H1 (cell line): ENCODE measurements at regions not wholly inside any gene's neighbourhood (a gene's known extent, or its start where the extent isn't known, plus 50 kb on each side); places are given as distances from the start of the nearest gene placed in this dataset.

Experiments
- CTCF ChIA-PET: fragments of 300-600 bp; sonication (Branson Sonifier 250); formaldehyde crosslinking; loops from one replicate; lab custom pipeline; 2021; ENCODE audit not compliant: partially characterized antibody; lab: Charles Lee
- POLR2A ChIA-PET: fragments of 300-600 bp; sonication (Branson Sonifier 250); formaldehyde crosslinking; loops from one replicate; lab custom pipeline; 2021; ENCODE audit warnings: inconsistent platforms; ENCODE audit not compliant: partially characterized antibody; lab: Charles Lee
- DNase-seq, 2 experiments: peaks; one replicate each; pipeline versions ENCODE4 v3.0.0 to v3.0.0-alpha.2; 2010 to 2022; ENCODE audit warnings: low spot score in 2 of 2, low read depth in 1 of 2, mixed read lengths in 1 of 2
- FAIRE-seq: peaks from 2 replicates; lab custom pipeline; 2011; peaks lifted over from hg19 to GRCh38; lab: Jason Lieb, UNC
- H2AFZ ChIP-seq: 2 replicates; pipeline ENCODE4 v1.8.1; 2012; ENCODE audit warnings: low read length, inconsistent platforms
- H2AK5ac ChIP-seq: 2 replicates; pipeline ENCODE4 v1.6.1; 2013; ENCODE audit warnings: low read depth, low read length
- H2BK120ac ChIP-seq: replicated peaks from 2 replicates; pipeline ENCODE3; 2013; ENCODE audit warnings: low read depth, low read length, inconsistent platforms
- H2BK12ac ChIP-seq: 2 replicates; pipeline ENCODE4 v1.6.1; 2013; ENCODE audit warnings: low read depth, low read length
- H2BK15ac ChIP-seq: 2 replicates; pipeline ENCODE4 v1.6.1; 2013; ENCODE audit warnings: low read length
- H2BK20ac ChIP-seq: 2 replicates; pipeline ENCODE4 v1.6.1; 2013; ENCODE audit warnings: low read length
- H2BK5ac ChIP-seq: 2 replicates; pipeline ENCODE4 v1.6.1; 2013; ENCODE audit warnings: low read depth, low read length
- H3K14ac ChIP-seq: 2 replicates; pipeline ENCODE4 v1.6.1; 2013; ENCODE audit warnings: inconsistent platforms; ENCODE audit not compliant: insufficient read length
- H3K18ac ChIP-seq: 2 replicates; pipeline ENCODE4 v1.6.1; 2013; ENCODE audit warnings: low read length; ENCODE audit errors: extremely low read depth
- H3K23ac ChIP-seq: 2 replicates; pipeline ENCODE4 v1.6.1; 2013; ENCODE audit warnings: inconsistent platforms; ENCODE audit not compliant: insufficient read length
- H3K23me2 ChIP-seq: 2 replicates; pipeline ENCODE4 v1.6.1; 2013; ENCODE audit warnings: low read depth, low read length
- H3K27ac ChIP-seq: 2 replicates; pipeline ENCODE4 v1.6.1; 2011; ENCODE audit warnings: low read depth, low read length, inconsistent platforms
- H3K27me3 ChIP-seq, 4 experiments: replicated peaks in 1 of 4; 1 replicate in 1 of 4; 2 replicates in 3 of 4; pipeline versions ENCODE4 v1.6.1 to v1.8.1; 2011 to 2013; ENCODE audit warnings: low read length in 3 of 4, mild to moderate bottlenecking in 3 of 4, inconsistent platforms in 2 of 4, mixed read lengths in 2 of 4, moderate library complexity in 1 of 4; ENCODE audit not compliant: control insufficient read depth in 3 of 4, insufficient read depth in 3 of 4; ENCODE audit errors: extremely low read depth in 1 of 4
- H3K36me3 ChIP-seq, 4 experiments: 2 replicates each; pipeline versions ENCODE4 v1.6.1 to v1.8.1; 2011 to 2013; ENCODE audit warnings: mild to moderate bottlenecking in 4 of 4, low read length in 3 of 4, moderate library complexity in 2 of 4, control low read depth in 1 of 4, inconsistent platforms in 1 of 4; ENCODE audit not compliant: insufficient read depth in 4 of 4, control insufficient read depth in 2 of 4
- H3K4ac ChIP-seq: replicated peaks from 2 replicates; pipeline ENCODE3; 2013; ENCODE audit warnings: low read length, low read depth, mixed read lengths, inconsistent platforms; ENCODE audit not compliant: insufficient read length
- H3K4me1 ChIP-seq, 4 experiments: replicated peaks in 1 of 4; 1 replicate in 1 of 4; 2 replicates in 3 of 4; pipeline versions ENCODE4 v1.6.1 to v1.8.1; 2011 to 2013; ENCODE audit warnings: low read length in 3 of 4, inconsistent platforms in 2 of 4, mixed read lengths in 1 of 4; ENCODE audit not compliant: insufficient read depth in 4 of 4, control insufficient read depth in 3 of 4
- H3K4me2 ChIP-seq, 2 experiments: 2 replicates each; pipeline versions ENCODE4 v1.6.1 to v1.8.1; 2011 to 2013; ENCODE audit warnings: low read depth in 2 of 2, low read length in 2 of 2, control low read depth in 1 of 2, inconsistent platforms in 1 of 2, mild to moderate bottlenecking in 1 of 2; ENCODE audit not compliant: insufficient read depth in 1 of 2
- H3K4me3 ChIP-seq, 4 experiments: fragments of 200-600, 300-600 bp in 1 of 4; sonication (generic), shearing (Covaris generic), sonication (Bioruptor Twin) in 1 of 4; 2 replicates each; pipeline versions ENCODE4 v1.5.1 to v1.8.1; 2011 to 2016; ENCODE audit warnings: low read length in 4 of 4, low read depth in 3 of 4, control low read depth in 2 of 4, inconsistent platforms in 2 of 4, mild to moderate bottlenecking in 2 of 4, mixed read lengths in 1 of 4, moderate library complexity in 1 of 4; ENCODE audit not compliant: insufficient read depth in 2 of 4; ENCODE audit errors: extremely low read depth in 1 of 4
- H3K56ac ChIP-seq: replicated peaks from 2 replicates; pipeline ENCODE3; 2013; ENCODE audit warnings: low read depth, mild to moderate bottlenecking, mixed read lengths, low read length, inconsistent platforms; ENCODE audit not compliant: insufficient read length
- H3K79me1 ChIP-seq: 2 replicates; pipeline ENCODE4 v1.6.1; 2013; ENCODE audit warnings: low read depth, low read length, control low read depth
- H3K79me2 ChIP-seq, 2 experiments: 2 replicates each; pipeline versions ENCODE4 v1.6.1 to v1.8.1; 2012 to 2013; ENCODE audit warnings: low read length in 2 of 2, mild to moderate bottlenecking in 2 of 2, inconsistent platforms in 1 of 2; ENCODE audit not compliant: insufficient read depth in 2 of 2, control insufficient read depth in 1 of 2
- H3K9ac ChIP-seq, 4 experiments: replicated peaks in 1 of 4; 1 replicate in 1 of 4; 2 replicates in 3 of 4; pipeline versions ENCODE4 v1.6.1 to v1.8.1; 2011 to 2013; ENCODE audit warnings: low read depth in 3 of 4, low read length in 3 of 4, control low read depth in 2 of 4, mild to moderate bottlenecking in 2 of 4, moderate library complexity in 2 of 4, inconsistent platforms in 1 of 4; ENCODE audit errors: extremely low read depth in 1 of 4
- H3K9me3 ChIP-seq, 2 experiments: 2 replicates each; pipeline versions ENCODE4 v1.6.1 to v1.8.1; 2012 to 2013; ENCODE audit warnings: mild to moderate bottlenecking in 2 of 2, moderate library complexity in 2 of 2, control low read depth in 1 of 2, inconsistent platforms in 1 of 2, low read depth in 1 of 2, low read length in 1 of 2, mixed read lengths in 1 of 2; ENCODE audit not compliant: insufficient read depth in 2 of 2
- H4K20me1 ChIP-seq, 2 experiments: replicated peaks in 1 of 2; 2 replicates each; pipeline versions ENCODE3 to v1.8.1; 2011 to 2013; ENCODE audit warnings: inconsistent platforms in 2 of 2, low read length in 2 of 2, mild to moderate bottlenecking in 1 of 2; ENCODE audit not compliant: insufficient read depth in 2 of 2, control insufficient read depth in 1 of 2
- H4K5ac ChIP-seq: 2 replicates; pipeline ENCODE4 v1.6.1; 2013; ENCODE audit warnings: low read length, low read depth, mixed read lengths, inconsistent platforms; ENCODE audit not compliant: insufficient read length
- H4K8ac ChIP-seq: 2 replicates; pipeline ENCODE4 v1.8.0; 2013; ENCODE audit warnings: mild to moderate bottlenecking, moderate library complexity, low read length, inconsistent platforms; ENCODE audit not compliant: insufficient read depth; ENCODE audit errors: extremely low read depth
- H4K91ac ChIP-seq: replicated peaks from 2 replicates; pipeline ENCODE3; 2013; ENCODE audit warnings: low read length, mixed read lengths, inconsistent platforms; ENCODE audit not compliant: insufficient read length
- GTF2F1 ChIP-seq: IDR thresholded peaks from 2 replicates; pipeline ENCODE4 v1.6.1; 2012; ENCODE audit warnings: low read depth, low read length, improper control_type of control experiment, borderline replicate concordance
- JUN ChIP-seq: IDR thresholded peaks from 2 replicates; pipeline ENCODE4 v1.6.1; 2011; ENCODE audit warnings: low read depth, mild to moderate bottlenecking, improper control_type of control experiment, low read length
- POU5F1 ChIP-seq: IDR thresholded peaks from 2 replicates; pipeline ENCODE4 v1.6.1; 2011; ENCODE audit warnings: low read depth, mild to moderate bottlenecking, low read length, moderate library complexity
- RAD21 ChIP-seq, 2 experiments: IDR thresholded peaks in 1 of 2; conservative IDR thresholded peaks in 1 of 2; 2 replicates each; pipeline ENCODE4 v1.6.1; 2011; ENCODE audit warnings: low read depth in 2 of 2, low read length in 2 of 2, improper control_type of control experiment in 1 of 2, inconsistent platforms in 1 of 2, mild to moderate bottlenecking in 1 of 2, moderate library complexity in 1 of 2
- RXRA ChIP-seq: IDR thresholded peaks from 2 replicates; pipeline ENCODE4 v1.6.1; 2011; ENCODE audit warnings: low read depth, mild to moderate bottlenecking, low read length, moderate library complexity; ENCODE audit not compliant: insufficient read depth
- SIX5 ChIP-seq: IDR thresholded peaks from 2 replicates; pipeline ENCODE4 v1.6.1; 2011; ENCODE audit warnings: mild to moderate bottlenecking, low read depth, low read length
- SUZ12 ChIP-seq: fragments of 200-600 bp; sonication (generic); IDR thresholded peaks from 2 replicates; pipeline ENCODE4 v1.6.1; 2012; ENCODE audit warnings: mild to moderate bottlenecking, inconsistent platforms, low read length, moderate library complexity, mixed read lengths
- WGBS, 2 experiments: shearing (Covaris generic) in 1 of 2; methylation state at CpG; one replicate each; pipeline versions ENCODE4 v1.1.6 to v1.1.7; 2013 to 2015; ENCODE audit warnings: low lambda C conversion rate in 2 of 2, mixed read lengths in 2 of 2, inconsistent platforms in 1 of 2, low coverage in 1 of 2, missing lambda C conversion rate in 1 of 2; ENCODE audit not compliant: insufficient replicate concordance in 2 of 2, insufficient coverage in 1 of 2, insufficient read length in 1 of 2; ENCODE audit errors: extremely low coverage in 1 of 2, missing lambda C conversion rate in 1 of 2; 5-methylcytosine and 5-hydroxymethylcytosine counted together

DNA sequence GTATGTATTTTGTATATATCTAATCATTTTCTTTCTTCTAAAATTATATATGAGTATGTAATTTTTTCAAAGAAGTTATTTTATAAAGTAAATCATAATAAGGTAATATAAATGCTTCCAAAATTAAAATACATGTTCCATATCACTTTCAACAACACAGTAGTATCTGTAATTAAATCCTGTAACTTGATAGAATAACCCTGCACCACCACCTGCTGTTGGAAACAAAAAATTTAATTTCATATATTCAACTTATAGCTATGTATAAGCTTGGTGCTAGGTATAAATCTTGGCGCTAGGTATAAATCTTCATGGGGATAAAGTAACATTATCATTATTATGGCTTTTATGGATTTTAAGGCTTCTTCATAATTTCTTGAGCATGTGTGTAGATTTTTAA lies 149.7 kb upstream of the DCN start:
- Histone ChIP-seq H3K79me1 (no peaks in the 10 kb centered on the region), H2AK5ac (no peak overlapping the region), H3K27me3 (no peaks in the 10 kb centered on the region), H3K14ac (no peak overlapping the region), H4K91ac (no peak overlapping the region), H3K36me3 (no peaks in the 10 kb centered on the region), H2BK120ac (no peak overlapping the region), H3K27ac (no peak overlapping the region), H3K4me2 (no peak overlapping the region), H2BK12ac (no peak overlapping the region), H4K5ac (no peak overlapping the region), H3K79me2 (no peaks in the 10 kb centered on the region), H2BK15ac (no peak overlapping the region), H4K8ac (no peak overlapping the region), H4K20me1 (no peaks in the 10 kb centered on the region), H3K23me2 (no peaks in the 10 kb centered on the region), H3K56ac (no peak overlapping the region), H3K4ac (no peak overlapping the region), H3K4me3 (no peak overlapping the region), H3K9ac (no peak overlapping the region), H3K9me3 (no peaks in the 10 kb centered on the region), H2BK20ac (no peak overlapping the region), H3K23ac (no peak overlapping the region), H3K18ac (no peak overlapping the region), H2BK5ac (no peak overlapping the region), H3K4me1 (no peaks in the 10 kb centered on the region), H2AFZ (no peak overlapping the region)
- TF ChIP-seq JUN (no peak), RXRA (no peak), POU5F1 (no peak), SIX5 (no peak), SUZ12 (no peak), RAD21 (IDR thresholded peaks at IDR 0.05 in 1 of 2, conservative IDR thresholded peaks at IDR 0.05 in 1 of 2; ENCODE audit: low read depth in 2 of 2, low read length in 2 of 2) (no peak), GTF2F1 (no peak)
- ChIA-PET POLR2A (no interaction called here), CTCF (interaction anchor here (0.7 kb wide), 1 partner anchor 150 kb away, joined by 3 read pairs; the partner anchor contains the start of gene DCN)
- FAIRE-seq: no peak
- WGBS, 2 experiments: 100% methylated on average over 1 of the region's 1 CpG; no CpG with 5 or more reads in 1 of the 2 experiments
- DNase-seq: no peak
